ENCODE measurements at regions not wholly inside any gene's neighbourhood (a gene's known extent, or its start where the extent isn't known, plus 50 kb on each side); places are given as distances from the start of the nearest gene placed in this dataset.
A peak's percentile ranks its signal among the peaks of the same experiment; 100 is the strongest.

DNA sequence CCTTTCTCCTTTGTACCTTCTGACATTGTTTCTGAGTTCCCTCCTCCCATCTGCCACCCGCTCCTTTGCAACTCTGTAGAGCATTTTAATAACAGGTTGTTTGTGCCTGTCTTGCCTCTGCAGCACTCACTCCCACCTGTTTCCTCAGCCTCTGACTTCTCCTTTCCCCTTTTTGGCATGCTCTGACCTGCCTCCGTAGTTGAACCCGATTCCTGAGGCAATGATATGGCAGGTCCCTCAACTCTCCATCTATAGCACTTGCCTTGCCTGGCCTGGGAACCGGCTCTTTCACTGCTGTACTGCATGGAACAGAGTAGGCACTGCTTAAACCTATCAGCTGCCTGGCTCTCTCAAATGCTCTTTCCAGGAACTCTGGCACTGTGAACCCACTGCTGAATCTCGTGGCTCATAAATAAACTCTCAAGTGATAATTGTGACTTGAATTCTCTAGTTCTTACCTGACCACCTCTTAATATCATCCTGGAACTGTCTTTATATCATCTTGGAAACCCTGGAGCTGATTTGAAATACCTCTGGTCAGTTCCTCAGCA is 50.3 kb downstream of the UTRN start:
- no peak for DNase-seq (ENCODE audit: low read depth in 2 of 2)

DNA sequence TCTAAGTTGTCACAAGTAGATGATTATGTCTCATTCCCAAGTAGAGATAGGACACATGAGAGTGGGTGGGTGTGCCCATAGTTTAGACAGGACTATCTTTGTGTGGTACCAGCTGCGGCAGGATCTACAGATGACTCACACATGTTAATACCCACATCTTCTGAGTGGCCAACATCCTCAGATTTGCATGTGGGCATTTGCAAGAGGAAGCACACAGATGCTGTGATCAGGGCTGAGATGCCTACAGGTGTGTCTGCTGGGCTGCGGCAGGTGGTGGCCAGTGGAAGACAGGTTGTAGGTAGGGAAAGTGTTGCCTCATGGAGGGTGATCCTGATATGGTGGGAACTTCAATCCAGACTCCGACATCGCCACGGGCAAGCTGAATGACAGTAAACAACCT is 50.8 kb downstream of the UTRN start:
- no peak for DNase-seq (ENCODE audit: low read depth in 2 of 2)

DNA sequence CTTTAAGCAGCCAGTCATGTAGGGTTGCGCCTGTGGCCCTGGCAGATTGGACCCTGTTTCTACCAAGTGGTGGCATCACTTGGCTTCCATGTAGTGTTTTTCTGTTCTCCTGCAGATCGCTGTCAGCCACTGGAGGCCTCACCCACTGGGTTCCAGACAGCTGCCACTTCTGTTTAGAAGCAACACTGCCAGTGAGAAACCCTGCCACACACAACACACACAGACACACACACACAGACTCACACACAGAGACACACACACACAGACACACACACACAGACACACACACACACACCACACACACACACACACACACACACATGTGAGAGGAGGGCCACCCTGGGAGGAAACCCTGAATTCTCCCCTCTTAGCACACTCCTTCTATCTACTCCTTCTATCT is 51.8 kb downstream of the UTRN start:
- no peak for DNase-seq (ENCODE audit: low read depth in 2 of 2)

DNA sequence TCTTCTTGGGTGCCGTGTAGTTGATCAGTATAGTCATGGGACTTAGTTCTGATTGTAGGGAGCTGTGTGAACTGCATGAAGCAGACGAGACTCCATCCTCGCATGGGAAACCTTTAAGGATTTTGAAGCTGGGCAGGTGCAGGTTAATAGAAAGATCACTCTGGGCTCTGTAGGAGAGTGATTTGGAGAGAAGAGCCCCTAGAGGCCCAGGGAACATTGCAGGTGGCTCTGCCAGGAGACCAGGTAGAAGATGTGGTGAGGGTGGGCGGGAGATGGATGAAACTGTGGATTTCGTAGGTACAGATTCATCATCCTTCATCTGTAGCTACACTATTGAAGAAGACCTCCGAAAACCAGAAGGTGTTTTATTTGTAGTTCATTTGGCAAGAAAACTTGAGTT is 53.3 kb downstream of the UTRN start:
- no peak for DNase-seq (ENCODE audit: low read depth in 2 of 2)

DNA sequence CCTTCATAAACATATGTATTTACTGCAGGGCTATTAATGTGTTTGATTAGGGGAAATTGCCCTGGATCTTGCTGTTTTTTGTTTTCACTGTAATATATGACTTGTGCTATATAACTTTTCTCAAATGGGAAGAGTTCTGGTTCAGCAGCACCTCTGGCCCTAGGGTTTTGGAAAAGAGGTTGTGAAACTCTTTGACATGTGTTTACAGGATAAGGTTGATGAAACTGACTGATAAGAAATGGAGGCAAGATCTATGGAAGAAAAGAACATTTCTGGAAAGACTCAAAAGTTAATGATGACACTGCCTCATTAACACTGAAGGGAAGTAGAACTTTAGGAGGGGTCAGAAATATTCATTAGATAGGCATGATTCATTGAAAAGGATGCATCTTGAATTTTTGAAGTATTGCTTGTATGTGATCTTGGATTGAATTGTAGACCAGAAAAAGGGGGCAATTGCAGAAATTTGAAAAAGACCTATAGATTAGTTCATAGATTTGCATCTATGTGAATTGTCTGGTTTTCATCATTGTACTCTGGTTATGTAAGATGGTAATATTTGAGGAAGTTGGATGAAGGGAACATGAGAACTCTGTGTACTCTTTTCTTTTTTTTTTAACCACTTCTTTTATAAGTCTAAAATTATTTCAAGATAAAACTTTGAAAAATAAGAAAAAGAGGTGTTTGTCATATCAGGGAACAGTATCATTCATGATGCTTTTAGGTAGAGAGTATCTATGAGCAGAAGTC is 54.0 kb downstream of the UTRN start:
- DNase-seq (ENCODE audit: low read depth in 2 of 2) = no peak

DNA sequence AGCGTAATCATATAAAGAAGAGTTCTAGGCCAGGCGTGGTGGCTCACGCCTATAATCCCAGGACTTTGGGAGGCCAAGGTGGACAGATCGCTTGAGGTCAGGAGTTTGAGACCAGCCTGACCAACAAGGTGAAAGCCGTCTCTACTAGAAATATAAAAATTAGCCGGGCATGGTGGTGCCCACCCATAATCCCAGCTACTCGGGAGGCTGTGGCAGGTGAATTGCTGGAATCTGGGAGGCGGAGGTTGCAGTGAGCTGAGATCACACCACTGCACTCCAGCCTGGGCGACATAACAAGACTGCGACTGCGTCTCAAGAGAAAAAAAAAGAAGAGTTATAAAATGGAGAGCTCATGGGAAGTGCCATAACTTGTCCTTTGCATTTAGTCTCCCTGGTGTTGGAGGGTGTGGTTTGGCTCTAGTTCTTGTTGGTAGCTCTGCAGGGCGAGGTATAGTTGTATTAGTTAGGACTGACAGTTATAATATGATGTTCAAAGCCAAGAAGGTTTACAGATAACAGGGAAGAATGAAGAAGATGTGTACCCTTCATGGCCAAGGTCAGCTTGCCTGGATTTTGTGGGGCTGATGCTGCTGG is 54.8 kb downstream of the UTRN start:
- no peak for DNase-seq (ENCODE audit: low read depth in 2 of 2)

DNA sequence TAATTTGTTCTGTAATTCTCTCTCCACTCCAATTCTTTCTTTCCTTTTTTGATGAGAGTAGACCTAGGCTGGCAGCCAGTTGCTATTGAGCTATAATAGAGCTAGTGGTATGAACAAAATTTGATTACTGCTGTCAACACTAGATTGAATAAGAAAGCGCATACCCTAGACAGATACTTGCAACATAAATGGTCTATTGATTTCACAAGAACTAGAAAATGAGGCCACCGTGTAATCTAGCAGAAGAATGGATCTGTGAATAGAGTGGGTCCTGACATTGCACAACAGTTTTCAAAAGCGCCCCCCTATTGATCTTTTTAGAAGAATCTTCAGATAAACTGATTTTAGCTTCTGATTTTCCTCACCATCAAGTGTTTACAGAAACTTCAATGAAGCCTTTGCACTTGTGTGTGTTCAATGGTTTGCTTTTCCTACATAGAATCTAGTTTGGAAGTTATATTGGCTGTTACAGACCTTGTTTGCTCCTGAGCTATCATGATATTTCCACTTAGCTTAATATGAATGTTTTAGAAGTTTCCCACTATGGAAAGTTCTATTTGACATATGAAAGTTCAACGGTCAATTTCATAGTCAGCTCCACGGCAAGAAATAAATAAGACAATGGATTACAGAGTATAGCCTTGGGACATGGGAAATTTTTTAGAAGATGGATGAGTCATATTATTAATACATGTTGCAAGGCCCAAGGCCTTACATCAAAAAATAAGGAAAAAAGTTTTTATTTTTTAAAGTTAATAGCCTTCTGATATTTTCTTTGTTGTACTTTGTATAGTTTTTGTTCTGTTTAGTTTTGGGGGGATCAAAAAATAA is 55.6 kb downstream of the UTRN start:
- DNase-seq (ENCODE audit: low read depth in 2 of 2) = no peak

DNA sequence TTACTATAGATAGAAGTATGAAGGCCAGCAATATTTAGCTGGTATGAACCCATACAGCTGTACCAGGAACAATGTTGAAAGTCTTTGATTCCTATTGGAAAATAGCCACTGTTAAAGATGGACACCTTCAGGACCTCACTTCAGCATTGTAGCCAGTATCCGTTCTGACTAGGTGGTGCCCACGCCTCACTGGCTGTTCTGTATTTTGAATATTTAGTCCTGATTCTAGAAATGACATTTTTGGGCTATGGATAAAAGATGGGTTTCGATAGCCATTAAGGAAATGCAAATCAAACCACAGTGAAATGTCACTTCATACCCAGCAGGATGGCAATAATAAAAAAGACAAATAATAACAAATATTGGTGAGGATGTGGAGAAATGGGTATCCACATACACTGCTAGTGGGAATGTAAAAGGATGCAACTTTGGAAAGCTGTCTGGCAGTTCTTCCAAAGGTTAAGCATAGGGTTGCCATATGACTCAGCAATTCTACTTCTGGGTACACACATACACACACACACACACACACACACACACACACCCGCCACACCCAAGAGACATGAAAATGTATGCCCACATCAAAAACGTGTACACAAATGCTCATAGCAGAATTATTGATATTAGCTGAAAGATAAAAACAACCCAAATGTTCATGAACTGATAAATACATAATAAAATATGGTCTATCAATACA is 56.8 kb downstream of the UTRN start:
- DNase-seq (ENCODE audit: low read depth in 2 of 2) = no peak

DNA sequence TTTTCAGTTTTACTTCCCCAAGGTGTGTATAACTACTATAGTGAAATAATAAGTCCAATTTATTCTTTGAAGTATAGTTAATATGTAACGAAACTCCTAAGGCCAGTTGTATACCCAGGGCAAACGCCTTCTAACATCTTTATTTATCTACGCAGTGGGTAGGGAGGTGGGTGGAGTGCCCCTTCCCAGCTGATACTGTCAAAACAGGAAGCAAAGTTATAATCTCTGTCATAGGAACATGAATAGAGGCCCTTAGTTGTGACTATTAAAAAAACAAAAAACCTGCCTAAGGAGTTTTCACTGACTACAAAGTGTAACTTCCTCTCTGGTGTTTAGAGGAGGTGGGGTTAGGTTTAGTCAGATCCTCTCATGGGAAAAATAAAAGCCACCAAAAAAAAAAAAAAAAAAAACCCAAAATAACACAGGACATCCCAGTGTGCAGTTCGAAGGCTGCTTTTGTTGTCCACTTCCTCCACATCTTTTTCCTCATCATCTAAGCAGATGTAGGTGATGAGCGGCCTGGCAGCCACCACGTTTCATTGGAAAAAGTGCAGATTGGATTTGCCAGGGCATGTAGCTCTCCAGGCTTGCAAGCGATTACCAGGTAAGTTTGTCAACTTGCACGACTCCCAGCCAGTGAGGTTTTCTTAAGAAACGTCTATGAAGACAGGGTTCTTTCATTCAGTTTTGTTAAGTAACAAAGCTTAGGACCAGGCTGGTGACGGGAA is 58.7 kb downstream of the UTRN start:
- DNase-seq (ENCODE audit: low read depth in 2 of 2) = no peak

DNA sequence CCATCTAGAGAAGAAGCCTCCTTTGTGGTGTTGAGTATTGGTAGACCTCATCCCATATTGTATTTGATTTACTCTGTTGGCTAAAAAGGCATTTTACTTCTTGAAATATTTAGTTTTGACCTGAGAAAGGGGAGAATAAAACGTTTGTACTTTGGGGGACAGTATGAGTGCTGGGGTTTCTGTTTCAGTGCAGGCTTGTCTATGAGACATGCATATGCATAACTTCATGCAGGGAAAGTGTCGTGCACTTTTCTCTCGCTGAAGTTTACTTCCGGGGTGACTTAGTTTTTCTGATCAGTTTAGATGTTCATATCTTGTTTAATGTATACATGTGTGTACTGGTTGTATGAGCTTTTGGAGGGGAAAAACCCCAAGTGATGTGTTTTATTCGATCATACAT is 59.5 kb downstream of the UTRN start:
- DNase-seq (ENCODE audit: low read depth in 2 of 2) = peak in 1 of 2 donors; percentile 24

DNA sequence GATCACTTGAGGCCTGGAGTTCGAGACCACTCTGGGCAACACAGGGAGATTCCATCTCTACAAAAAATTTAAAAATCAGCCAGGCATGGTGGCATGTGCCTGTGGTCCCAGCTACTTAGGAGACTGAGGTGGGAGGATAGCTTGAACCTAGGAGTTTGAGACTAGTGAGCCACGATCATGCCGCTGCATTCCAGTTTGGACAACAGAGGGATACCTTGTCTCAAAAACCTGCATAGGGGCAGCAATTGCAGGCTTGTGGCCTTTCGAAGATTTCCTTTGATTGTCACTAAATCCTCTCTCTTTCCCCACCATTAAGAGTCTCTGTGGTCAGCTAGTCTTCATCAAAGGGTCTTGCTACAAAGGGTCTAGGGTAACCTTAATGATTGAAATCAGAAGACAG is 60.3 kb downstream of the UTRN start:
- DNase-seq (ENCODE audit: low read depth in 2 of 2) = no peak

DNA sequence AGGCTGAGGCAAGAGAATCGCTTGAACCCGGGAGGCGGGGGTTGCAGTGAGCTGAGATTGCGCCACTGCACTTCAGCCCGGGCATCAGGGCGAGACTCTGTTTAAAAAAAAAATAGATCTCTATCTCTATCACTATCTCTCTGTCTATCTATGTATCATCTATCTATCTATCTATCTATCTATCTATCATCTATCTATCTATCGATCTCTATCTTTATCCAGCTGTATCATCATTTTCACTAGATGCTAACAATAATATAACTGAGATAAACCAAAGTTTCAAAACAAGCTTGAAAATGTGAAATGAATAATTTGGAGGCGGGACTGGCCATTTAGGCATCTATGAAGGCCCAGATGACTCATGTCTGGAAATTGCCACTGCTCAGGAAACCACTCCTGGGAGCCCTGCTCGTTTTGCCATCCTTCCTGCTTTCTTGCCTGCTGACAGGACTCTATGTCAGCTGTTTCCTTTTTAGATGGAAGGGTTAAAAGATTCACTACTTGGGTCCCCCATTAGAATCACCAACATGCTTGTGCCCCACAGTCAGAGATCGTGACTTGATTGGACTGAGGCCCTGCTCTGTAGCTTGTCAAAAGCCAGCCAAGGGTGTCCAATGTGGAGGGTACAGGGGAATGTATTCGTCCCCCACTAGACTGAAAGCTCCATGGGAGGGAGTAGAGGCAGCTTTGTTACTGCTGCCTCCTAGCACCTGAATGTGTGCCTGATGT is 61.7 kb downstream of the UTRN start:
- DNase-seq (ENCODE audit: low read depth in 2 of 2) = no peak

DNA sequence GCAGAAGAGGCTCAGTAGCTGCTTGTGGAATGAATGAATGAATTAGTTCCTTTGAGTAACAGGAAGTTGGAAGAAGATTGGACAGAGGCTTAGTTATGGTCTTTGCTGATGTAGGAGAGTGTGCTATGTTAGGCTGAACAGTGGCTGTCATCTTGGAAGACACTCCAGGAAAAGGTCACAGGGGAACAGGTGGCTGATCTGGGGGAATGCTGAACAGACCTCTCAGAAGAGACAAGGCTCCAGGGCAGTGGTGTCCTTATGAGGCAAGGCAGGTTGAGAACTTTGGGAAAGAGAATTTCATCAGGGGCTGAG is 62.3 kb downstream of the UTRN start:
- DNase-seq (ENCODE audit: low read depth in 2 of 2) = no peak

DNA sequence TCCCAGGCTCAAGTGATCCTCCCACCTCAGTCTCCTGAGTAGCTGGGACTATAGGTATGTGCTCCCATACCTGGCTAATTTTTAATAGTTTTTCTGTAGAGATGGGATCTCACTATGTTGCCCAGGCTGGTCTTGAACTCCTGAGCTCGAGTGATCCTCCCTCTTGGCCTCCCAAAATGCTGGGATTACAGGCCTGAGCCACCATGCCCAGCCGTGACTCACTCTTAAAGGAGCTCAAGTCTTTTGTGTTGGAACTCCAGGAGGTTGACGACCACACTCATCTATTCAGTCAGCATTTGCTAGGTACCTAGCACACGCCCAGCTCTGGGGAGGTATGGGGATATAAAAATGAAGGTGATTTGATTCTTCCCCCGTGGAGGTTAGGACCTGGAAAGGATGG is 62.8 kb downstream of the UTRN start:
- no peak for DNase-seq (ENCODE audit: low read depth in 2 of 2)

DNA sequence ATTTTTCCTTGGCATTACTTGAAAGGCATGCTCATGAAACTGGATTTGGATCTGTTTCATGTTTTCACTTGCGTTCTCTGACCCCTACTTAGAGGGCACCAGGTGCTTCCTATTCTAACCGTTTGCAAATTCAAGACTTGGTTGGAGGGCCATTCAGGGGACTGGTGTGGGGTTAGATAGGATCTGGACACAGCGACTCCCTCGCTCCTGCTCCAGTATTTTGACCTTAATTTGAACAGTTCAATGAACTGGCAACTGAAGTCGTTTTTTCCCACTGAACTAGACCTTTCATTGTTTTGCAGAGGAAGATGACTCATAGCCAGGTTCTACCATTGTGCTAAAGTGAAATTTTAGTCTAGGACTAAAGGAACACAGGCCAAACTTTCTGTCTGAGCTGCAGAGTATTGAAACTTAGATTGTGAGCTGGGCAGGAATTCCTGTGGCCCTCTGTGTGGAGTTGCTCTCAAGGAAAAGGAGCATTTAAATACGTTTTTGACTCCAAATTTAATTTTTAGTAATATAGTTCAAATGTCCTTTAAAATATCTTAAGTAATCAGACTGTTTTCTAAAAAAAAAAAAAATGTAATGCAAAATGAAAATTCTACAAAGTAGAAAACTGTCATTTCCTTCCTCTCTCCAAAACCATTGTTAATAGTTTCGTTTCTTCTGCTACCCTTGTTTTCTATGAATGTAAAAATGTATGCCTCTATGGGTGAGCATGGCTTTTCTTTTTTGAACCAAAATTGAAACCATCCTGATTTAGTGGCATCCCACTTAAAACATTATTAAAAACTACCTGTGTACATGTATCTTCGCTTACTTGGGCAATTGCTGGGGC is 64.8 kb downstream of the UTRN start:
- no peak for DNase-seq (ENCODE audit: low read depth in 2 of 2)

DNA sequence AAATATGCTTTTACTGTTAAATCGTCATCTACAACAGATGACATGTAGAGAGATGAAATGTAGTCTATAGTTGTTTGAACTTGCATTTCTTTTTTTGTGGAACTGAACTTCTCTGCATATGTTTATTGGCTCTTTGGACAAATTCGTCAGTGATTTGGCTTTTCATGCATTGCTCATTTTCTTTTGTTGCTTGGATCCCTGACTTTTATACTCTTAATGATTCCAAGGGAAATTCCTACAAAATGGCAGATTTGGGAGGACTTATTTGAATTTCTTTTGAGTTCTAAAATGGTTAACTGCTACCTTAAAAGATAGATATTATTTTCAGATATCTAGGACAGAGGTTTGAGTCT is 65.4 kb downstream of the UTRN start:
- DNase-seq (ENCODE audit: low read depth in 2 of 2) = no peak

DNA sequence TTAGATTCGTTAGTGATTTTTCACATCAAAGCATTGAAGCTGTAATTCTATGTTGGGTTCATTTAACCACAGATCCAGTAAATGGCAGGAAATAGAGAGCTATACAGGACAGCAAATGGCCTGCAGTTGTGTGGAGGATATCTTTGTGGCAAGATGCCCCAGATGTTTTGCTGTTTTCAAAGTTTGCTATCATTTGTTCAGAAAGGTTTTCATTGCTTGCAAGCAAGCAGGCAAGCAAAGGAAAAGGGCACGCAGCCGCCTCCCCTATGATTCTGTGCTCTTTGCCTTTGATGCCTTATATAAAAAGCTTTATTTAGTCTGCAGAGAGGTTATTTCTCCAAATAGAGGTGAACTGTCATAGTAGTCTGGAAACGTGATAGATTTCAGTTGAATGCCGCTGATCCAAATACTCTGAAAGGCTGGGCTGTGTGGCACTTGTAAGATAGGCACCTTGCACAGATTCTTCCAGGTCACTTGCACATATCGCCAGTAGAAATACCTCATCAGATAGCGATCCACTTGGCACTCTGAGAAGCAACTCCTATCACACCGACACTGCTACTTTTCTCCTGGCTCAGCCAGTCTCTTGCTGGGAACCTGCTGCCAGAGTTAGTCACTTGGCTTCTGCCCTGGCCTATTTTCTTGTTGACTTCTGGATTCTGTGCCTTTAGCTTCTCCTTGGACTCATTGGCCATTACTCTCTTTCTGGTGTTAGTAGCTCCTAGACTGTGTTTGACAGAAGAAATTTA is 66.4 kb downstream of the UTRN start:
- DNase-seq (ENCODE audit: low read depth in 2 of 2) = no peak

DNA sequence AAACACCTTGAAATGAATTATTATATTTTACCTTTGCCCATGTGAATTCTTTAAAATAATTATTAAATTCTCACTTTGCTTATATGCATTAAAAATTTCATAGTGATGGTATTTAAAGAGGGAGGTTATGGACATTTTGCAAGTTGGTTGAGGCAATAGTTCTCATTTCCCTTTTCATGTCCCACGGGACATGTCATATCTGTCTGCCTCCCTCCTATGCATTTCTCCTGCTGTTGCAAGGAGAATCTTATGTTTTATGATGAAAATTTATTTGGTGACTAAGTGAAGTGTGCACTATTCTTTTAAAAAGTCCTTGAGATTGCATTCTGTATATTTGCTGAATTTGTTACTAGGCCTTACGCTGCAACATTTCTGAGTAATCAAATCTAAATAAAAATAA is 67.2 kb downstream of the UTRN start:
- DNase-seq (ENCODE audit: low read depth in 2 of 2) = no peak

DNA sequence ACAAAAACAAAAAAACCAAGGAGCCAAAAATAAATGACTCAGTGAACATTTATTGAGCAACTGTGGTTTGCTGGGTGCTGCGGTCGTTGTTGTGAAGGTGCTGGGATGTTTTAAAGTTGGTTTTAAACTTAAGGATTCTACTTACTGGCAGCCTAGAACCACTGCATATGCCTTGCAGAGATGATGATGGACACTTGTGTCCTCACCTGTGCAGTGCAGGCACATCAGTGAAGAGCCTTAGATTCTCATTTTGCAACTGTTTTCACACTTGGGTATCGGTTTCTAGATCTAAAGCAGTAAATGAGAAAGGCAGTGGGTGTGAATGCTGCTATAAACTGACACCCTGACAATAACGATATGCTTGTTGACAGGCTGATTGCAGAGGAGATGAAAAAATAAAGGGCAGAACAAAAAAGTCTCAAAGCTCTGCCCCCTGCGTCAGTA is 68.8 kb downstream of the UTRN start:
- DNase-seq (ENCODE audit: low read depth in 2 of 2) = no peak
